Psoas muscle (tissue), 7 donors: ENCODE measurements at regions not wholly inside any gene's neighbourhood (a gene's known extent, or its start where the extent isn't known, plus 50 kb on each side); places are given as distances from the start of the nearest gene placed in this dataset.

Source experiments
- ATAC-seq, 4 donors: fragments of 200-7000 bp; cut with Tn5 transposase; one replicate each; pipeline ENCODE4 v1.9.1; 2020; ENCODE audit warnings: moderate library complexity in 3 of 4, mild to moderate bottlenecking in 2 of 4
- DNase-seq, 2 donors: peaks; one replicate each; pipeline ENCODE4 v3.0.0-alpha.2; 2020
- H3K27ac ChIP-seq: fragments of 200-600 bp; one replicate; pipeline ENCODE4 v1.8.0; 2022
- H3K27me3 ChIP-seq, 3 donors: fragments of 200-600 bp in 1 of 3; one replicate each; pipeline versions ENCODE4 v1.6.1 to v1.8.0; 2013 to 2022; ENCODE audit warnings: low read length in 2 of 3, mild to moderate bottlenecking in 2 of 3, moderate library complexity in 1 of 3; ENCODE audit not compliant: insufficient read depth in 3 of 3
- H3K36me3 ChIP-seq, 2 donors: fragments of 200-600 bp in 1 of 2; one replicate each; pipeline versions ENCODE4 v1.6.1 to v1.8.0; 2013 to 2022; ENCODE audit warnings: low read depth in 1 of 2, mild to moderate bottlenecking in 1 of 2, moderate library complexity in 1 of 2; ENCODE audit not compliant: insufficient read depth in 1 of 2
- H3K4me1 ChIP-seq: fragments of 200-600 bp; one replicate; pipeline ENCODE4 v1.8.0; 2022
- H3K4me3 ChIP-seq: fragments of 200-600 bp; one replicate; pipeline ENCODE4 v1.8.0; 2022; ENCODE audit warnings: mild to moderate bottlenecking
- H3K9me3 ChIP-seq: fragments of 200-600 bp; one replicate; pipeline ENCODE4 v1.8.0; 2022
- CTCF ChIP-seq: fragments of 200-600 bp; IDR thresholded peaks from one replicate; pipeline ENCODE4 v1.8.0; 2022; ENCODE audit warnings: antibody characterized with exemption
- WGBS, 3 donors: extraction: QIAGEN DNeasy Blood & Tissue Kit; methylation state at CpG; one replicate each; pipeline versions ENCODE4 v1.1.6 to v1.1.7; 2013; 5-methylcytosine and 5-hydroxymethylcytosine counted together
- intact Hi-C, 2 donors: fragments of 100-400 bp; cut with DNase I; formaldehyde crosslinking; loops; one replicate each; pipeline versions ENCODE4 v1.11.0 to v1.14.2; 2022
- donor health status: healthy with polysubstance abuse.
- donor health status: DM: no; HTN: no; CAD: no; lungs with moderate emphysema.
- donor health status: Bipolar disorder and iron deficiency.
- donor health status: healthy.
- donor health status: DM: yes; HTN: yes; CAD: no.
- donor health status: DM: no; HTN: no; CAD: no.
- donor health status: DM: yes; HTN: yes; CAD: no.

GRCh38 chr2:205860885-205861284 lies 178.6 kb downstream of the NRP2 start:
- Histone ChIP-seq H3K27me3 (peaks cover 0 to 4% (median 2%) of the 10 kb centered on the region in 3 donors), H3K4me1 (peaks cover 7% of the 10 kb centered on the region), H3K36me3 (no peaks in the 10 kb centered on the region), H3K9me3 (no peaks in the 10 kb centered on the region), H3K4me3 (no peak overlapping the region), H3K27ac (no peak overlapping the region)
- no peak for TF ChIP-seq CTCF
- WGBS, 3 donors: 60 to 64% (median 63%) methylated on average over 7 of the region's 7 CpGs
- intact Hi-C loops: loop anchor here in 1 of 2 donors (5.0 kb wide), 1 partner anchor 54 kb away; no protein-coding TSS in a partner anchor
- no peak for ATAC-seq
- no peak for DNase-seq

- Histone ChIP-seq H3K36me3 (no peaks in the 10 kb centered on the region), H3K4me3 (no peak overlapping the region), H3K9me3 (no peaks in the 10 kb centered on the region), H3K27ac (no peak overlapping the region), H3K4me1 (peaks cover 7% of the 10 kb centered on the region), H3K27me3 (peaks cover 0 to 4% (median 2%) of the 10 kb centered on the region in 3 donors)
- TF ChIP-seq CTCF: no peak
- 63 to 64% (median 63%) methylated on average over 9 of the region's 9 CpGs for WGBS, 3 donors
- intact Hi-C loops: loop anchor here in 1 of 2 donors (5.0 kb wide), 1 partner anchor 53 kb away; no protein-coding TSS in a partner anchor
- ATAC-seq (no peak), DNase-seq (no peak)
These were observed 177.9 kb downstream of the NRP2 start for GRCh38 chr2:205860181-205860580.

DNA sequence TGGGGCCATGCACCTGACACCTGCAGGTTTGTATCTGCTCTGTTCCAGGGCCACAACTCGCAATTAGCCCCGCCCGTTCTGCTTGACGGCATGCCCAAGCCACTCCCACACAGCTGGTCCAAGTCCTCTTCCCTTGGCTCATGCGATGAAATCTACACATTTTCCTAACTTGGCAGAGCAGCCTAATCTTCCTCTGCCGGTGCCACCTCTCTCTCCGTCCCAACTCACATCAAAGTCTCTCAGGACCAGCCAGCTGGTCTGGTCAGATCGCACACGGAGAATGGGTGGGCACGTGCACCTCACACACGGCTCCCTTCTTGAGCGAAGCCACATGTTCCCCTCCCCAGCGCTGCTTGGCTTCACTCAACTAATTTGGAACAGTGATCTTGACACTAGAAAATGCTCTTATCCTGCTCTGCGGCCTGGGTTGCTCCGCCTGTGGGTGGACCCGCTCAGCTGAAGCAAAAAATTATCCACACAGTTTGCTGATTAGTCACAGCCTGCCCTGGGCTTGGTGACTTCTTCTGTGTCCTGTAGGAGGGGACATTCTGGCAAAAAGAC lies 176.7 kb downstream of the NRP2 start:
- DNase-seq: no peak
- Histone ChIP-seq H3K27ac (no peak overlapping the region), H3K4me3 (peak overlapping the region; percentile 34)

GRCh38 chr2:205858275-205858674 lies 176.0 kb downstream of the NRP2 start:
- H3K27me3 ChIP-seq: peaks cover 0 to under 1% (median 0%) of the 10 kb centered on the region in 3 donors
- H3K27ac ChIP-seq: no peak overlapping the region
- DNase-seq (no peak), ATAC-seq (no peak)
- no peak overlapping the region for H3K4me3 ChIP-seq
- no peaks in the 10 kb centered on the region for H3K36me3 ChIP-seq
- H3K4me1 ChIP-seq: peaks cover 7% of the 10 kb centered on the region
- intact Hi-C loops: no loop called here
- TF ChIP-seq CTCF: no peak
- no peaks in the 10 kb centered on the region for H3K9me3 ChIP-seq
- 79 to 86% (median 84%) methylated on average over 3 of the region's 3 CpGs for WGBS, 3 donors

More for the DNA sequence above, 176.7 kb downstream of the NRP2 start:
- Histone ChIP-seq H3K4me1 (peaks cover 7% of the 10 kb centered on the region), H3K27me3 (peaks cover 0 to 4% (median 0%) of the 10 kb centered on the region in 3 donors), H3K9me3 (no peaks in the 10 kb centered on the region), H3K36me3 (no peaks in the 10 kb centered on the region)
- TF ChIP-seq CTCF: no peak
- intact Hi-C loops: no loop called here
- ATAC-seq: peak; percentile 64 to 74 (median 69)
- WGBS, 3 donors: 25 to 31% (median 25%) methylated on average over 16 of the region's 16 CpGs
